Panc1 (cell line): ENCODE measurements at regions not wholly inside any gene's neighbourhood (a gene's known extent, or its start where the extent isn't known, plus 50 kb on each side); places are given as distances from the start of the nearest gene placed in this dataset.

Source experiments
- POLR2AphosphoS5 ChIP-seq: IDR thresholded peaks from 2 replicates; pipeline ENCODE4 v1.6.1; 2012; ENCODE audit warnings: mild to moderate bottlenecking, low read depth, low read length, moderate library complexity
- SIN3A ChIP-seq: IDR thresholded peaks from 2 replicates; pipeline ENCODE4 v1.6.1; 2012; ENCODE audit warnings: low read depth, mild to moderate bottlenecking, low read length, moderate library complexity, borderline replicate concordance; ENCODE audit not compliant: insufficient read depth
- TCF7L2 ChIP-seq: IDR thresholded peaks from 2 replicates; pipeline ENCODE4 v1.6.1; 2011; ENCODE audit warnings: mild to moderate bottlenecking, low read depth, low read length, inconsistent platforms
- TF ChIP-seq, protein P1 (sequence below): fragments of 450-650 bp; IDR thresholded peaks from 2 replicates; pipeline ENCODE4 v1.5.1; 2017; ENCODE audit warnings: mild to moderate bottlenecking

DNA sequence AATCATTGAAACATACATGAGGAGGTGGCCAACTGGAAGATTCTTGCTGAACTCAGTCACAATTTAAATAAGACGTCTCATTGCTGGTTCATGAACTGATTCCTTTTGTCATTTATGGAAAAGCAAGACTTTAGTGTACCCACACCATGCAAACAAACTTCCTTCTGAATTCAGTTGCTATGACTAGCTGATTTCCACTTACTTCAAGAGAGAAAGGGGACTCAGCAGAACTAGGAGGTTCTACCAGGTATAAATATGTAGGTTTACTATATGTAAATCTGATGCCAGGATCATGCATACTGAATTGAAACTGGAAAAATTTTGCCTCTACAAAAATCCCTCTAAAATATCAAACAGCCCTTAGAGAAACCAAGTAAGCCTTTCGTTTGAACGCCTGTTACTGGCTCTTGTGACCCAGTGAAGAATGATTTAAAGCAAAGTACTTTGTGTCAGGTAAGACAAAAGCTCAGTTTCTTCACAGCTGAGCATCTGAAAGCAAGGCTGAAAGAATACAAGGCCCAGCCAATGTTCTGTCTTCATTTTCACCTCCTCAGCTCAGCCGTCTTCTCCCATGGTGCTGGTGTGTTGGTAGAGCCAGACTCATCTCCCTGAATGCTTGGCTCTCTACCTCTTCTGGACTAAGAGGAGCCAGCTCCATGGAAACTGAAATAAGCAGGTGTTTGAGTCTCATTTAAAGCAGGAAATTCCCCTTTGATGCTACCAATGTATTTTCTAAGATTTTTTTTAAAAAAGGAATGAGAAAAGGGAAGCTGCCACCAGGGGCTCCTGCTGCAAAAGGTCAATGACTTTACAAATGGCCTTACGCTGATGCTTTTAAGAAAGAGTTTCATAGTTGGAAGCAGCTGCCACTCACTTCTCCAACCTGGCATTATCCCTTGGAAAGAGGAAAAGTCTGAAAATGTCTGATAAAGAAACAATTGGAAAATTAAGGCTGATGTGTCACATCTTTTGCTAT, 301.6 kb downstream of the EFHB start:
- TF ChIP-seq, protein P1, sequence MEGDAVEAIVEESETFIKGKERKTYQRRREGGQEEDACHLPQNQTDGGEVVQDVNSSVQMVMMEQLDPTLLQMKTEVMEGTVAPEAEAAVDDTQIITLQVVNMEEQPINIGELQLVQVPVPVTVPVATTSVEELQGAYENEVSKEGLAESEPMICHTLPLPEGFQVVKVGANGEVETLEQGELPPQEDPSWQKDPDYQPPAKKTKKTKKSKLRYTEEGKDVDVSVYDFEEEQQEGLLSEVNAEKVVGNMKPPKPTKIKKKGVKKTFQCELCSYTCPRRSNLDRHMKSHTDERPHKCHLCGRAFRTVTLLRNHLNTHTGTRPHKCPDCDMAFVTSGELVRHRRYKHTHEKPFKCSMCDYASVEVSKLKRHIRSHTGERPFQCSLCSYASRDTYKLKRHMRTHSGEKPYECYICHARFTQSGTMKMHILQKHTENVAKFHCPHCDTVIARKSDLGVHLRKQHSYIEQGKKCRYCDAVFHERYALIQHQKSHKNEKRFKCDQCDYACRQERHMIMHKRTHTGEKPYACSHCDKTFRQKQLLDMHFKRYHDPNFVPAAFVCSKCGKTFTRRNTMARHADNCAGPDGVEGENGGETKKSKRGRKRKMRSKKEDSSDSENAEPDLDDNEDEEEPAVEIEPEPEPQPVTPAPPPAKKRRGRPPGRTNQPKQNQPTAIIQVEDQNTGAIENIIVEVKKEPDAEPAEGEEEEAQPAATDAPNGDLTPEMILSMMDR = no peak
- TF ChIP-seq POLR2AphosphoS5 (no peak), SIN3A (no peak), TCF7L2 (no peak)
